ENCODE measurements at regions not wholly inside any gene's neighbourhood (a gene's known extent, or its start where the extent isn't known, plus 50 kb on each side); places are given as distances from the start of the nearest gene placed in this dataset.

GRCh38 chr17:77590951-77591735 is 367.4 kb upstream of the TNRC6C start:
- no peak for TF ChIP-seq POLR2A (IDR thresholded peaks at IDR 0.05)
- TF ChIP-seq, protein P1, sequence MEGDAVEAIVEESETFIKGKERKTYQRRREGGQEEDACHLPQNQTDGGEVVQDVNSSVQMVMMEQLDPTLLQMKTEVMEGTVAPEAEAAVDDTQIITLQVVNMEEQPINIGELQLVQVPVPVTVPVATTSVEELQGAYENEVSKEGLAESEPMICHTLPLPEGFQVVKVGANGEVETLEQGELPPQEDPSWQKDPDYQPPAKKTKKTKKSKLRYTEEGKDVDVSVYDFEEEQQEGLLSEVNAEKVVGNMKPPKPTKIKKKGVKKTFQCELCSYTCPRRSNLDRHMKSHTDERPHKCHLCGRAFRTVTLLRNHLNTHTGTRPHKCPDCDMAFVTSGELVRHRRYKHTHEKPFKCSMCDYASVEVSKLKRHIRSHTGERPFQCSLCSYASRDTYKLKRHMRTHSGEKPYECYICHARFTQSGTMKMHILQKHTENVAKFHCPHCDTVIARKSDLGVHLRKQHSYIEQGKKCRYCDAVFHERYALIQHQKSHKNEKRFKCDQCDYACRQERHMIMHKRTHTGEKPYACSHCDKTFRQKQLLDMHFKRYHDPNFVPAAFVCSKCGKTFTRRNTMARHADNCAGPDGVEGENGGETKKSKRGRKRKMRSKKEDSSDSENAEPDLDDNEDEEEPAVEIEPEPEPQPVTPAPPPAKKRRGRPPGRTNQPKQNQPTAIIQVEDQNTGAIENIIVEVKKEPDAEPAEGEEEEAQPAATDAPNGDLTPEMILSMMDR (IDR thresholded peaks at IDR 0.05) = no peak
- no peak for TF ChIP-seq EP300 (IDR thresholded peaks at IDR 0.05)
